GM12878 (cell line): ENCODE measurements at regions not wholly inside any gene's neighbourhood (a gene's known extent, or its start where the extent isn't known, plus 50 kb on each side); places are given as distances from the start of the nearest gene placed in this dataset.

Experiments
- CEBPB ChIP-seq, 2 experiments: fragments of 150-350 bp in 1 of 2; IDR thresholded peaks; 2 replicates each; pipeline ENCODE4 v1.6.1; 2012 to 2014; ENCODE audit warnings: low read depth in 2 of 2, low read length in 2 of 2, borderline replicate concordance in 1 of 2, inconsistent platforms in 1 of 2
- CHD2 ChIP-seq: IDR thresholded peaks from 2 replicates; pipeline ENCODE4 v1.6.1; 2011; ENCODE audit warnings: low read depth, low read length, improper control_type of control experiment, borderline replicate concordance
- NFYB ChIP-seq: IDR thresholded peaks from 2 replicates; pipeline ENCODE4 v1.6.1; 2011; ENCODE audit warnings: low read depth, mild to moderate bottlenecking, low read length, improper control_type of control experiment, moderate library complexity; ENCODE audit not compliant: insufficient read depth

DNA sequence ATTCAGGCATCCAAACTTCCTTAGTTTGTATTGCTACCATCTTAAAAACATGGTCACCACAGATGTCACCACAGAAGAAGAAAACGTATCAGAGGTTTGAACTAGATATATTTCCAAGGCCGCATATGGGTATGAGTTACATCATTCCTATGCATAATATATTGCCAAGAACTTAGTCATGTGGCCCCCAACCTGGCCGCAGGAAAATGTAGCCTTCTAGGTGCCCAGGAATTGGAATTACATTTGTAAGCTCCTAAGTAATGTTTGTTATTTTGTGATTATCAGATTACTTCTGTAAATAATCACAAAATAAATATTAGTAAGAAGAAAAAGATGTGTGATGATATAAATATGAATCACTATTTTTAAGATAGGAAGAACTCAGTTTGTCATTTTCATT lies 351.4 kb downstream of the ISL1 start:
- TF ChIP-seq CHD2 (no peak), CEBPB (IDR thresholded peaks at IDR 0.05; ENCODE audit: borderline replicate concordance in 1 of 2, low read depth in 2 of 2, low read length in 2 of 2) (no peak), NFYB (no peak)
